ENCODE measurements at regions not wholly inside any gene's neighbourhood (a gene's known extent, or its start where the extent isn't known, plus 50 kb on each side); places are given as distances from the start of the nearest gene placed in this dataset.

GRCh38 chr5:91266184-91266705, 116.9 kb downstream of the ARRDC3 start:
- Histone ChIP-seq H3K27me3 (ENCODE audit: control insufficient read depth, insufficient read depth, low read length) (no peaks in the 10 kb centered on the region), H3K4me3 (ENCODE audit: low read length) (no peak overlapping the region), H3K36me3 (ENCODE audit: control insufficient read depth, insufficient read depth, low read length) (no peaks in the 10 kb centered on the region), H3K4me1 (ENCODE audit: control insufficient read depth, insufficient read depth, low read length) (no peaks in the 10 kb centered on the region), H3K27ac (ENCODE audit: low read length) (no peak overlapping the region), H3K9me3 (replicated peaks; ENCODE audit: control insufficient read depth, low read depth, low read length) (no peaks in the 10 kb centered on the region)
- peak; percentile 44 for DNase-seq
- no CpG with 5 or more reads among the region's 3 CpGs for WGBS (ENCODE audit: insufficient coverage)

GRCh38 chr5:91264311-91265051, 118.6 kb downstream of the ARRDC3 start:
- no peaks in the 10 kb centered on the region for H3K9me3 ChIP-seq (replicated peaks; ENCODE audit: control insufficient read depth, low read depth, low read length)
- no peaks in the 10 kb centered on the region for H3K27me3 ChIP-seq (ENCODE audit: control insufficient read depth, insufficient read depth, low read length)
- no peak overlapping the region for H3K4me3 ChIP-seq (ENCODE audit: low read length)
- H3K4me1 ChIP-seq (ENCODE audit: control insufficient read depth, insufficient read depth, low read length), result no peaks in the 10 kb centered on the region
- no peak for DNase-seq
- no peaks in the 10 kb centered on the region for H3K36me3 ChIP-seq (ENCODE audit: control insufficient read depth, insufficient read depth, low read length)
- H3K27ac ChIP-seq (ENCODE audit: low read length), result no peak overlapping the region

GRCh38 chr5:91263898-91264297, 119.2 kb downstream of the ARRDC3 start:
- DNase-seq, result no peak
- no peaks in the 10 kb centered on the region for H3K27me3 ChIP-seq (ENCODE audit: control insufficient read depth, insufficient read depth, low read length)
- no peak overlapping the region for H3K4me3 ChIP-seq (ENCODE audit: low read length)
- no peaks in the 10 kb centered on the region for H3K9me3 ChIP-seq (replicated peaks; ENCODE audit: control insufficient read depth, low read depth, low read length)
- H3K4me1 ChIP-seq (ENCODE audit: control insufficient read depth, insufficient read depth, low read length), result no peaks in the 10 kb centered on the region
- 80% methylated on average over 3 of the region's 5 CpGs for WGBS (ENCODE audit: insufficient coverage)
- no peaks in the 10 kb centered on the region for H3K36me3 ChIP-seq (ENCODE audit: control insufficient read depth, insufficient read depth, low read length)
- H3K27ac ChIP-seq (ENCODE audit: low read length), result no peak overlapping the region

- Histone ChIP-seq H3K9me3 (replicated peaks; ENCODE audit: control insufficient read depth, low read depth, low read length) (no peaks in the 10 kb centered on the region), H3K36me3 (ENCODE audit: control insufficient read depth, insufficient read depth, low read length) (no peaks in the 10 kb centered on the region), H3K4me1 (ENCODE audit: control insufficient read depth, insufficient read depth, low read length) (no peaks in the 10 kb centered on the region), H3K27ac (ENCODE audit: low read length) (no peak overlapping the region), H3K27me3 (ENCODE audit: control insufficient read depth, insufficient read depth, low read length) (no peaks in the 10 kb centered on the region), H3K4me3 (ENCODE audit: low read length) (no peak overlapping the region)
- no peak for DNase-seq
Observed at GRCh38 chr5:91257301-91257700, 125.8 kb downstream of the ARRDC3 start.

- no peaks in the 10 kb centered on the region for H3K4me1 ChIP-seq (ENCODE audit: control insufficient read depth, insufficient read depth, low read length)
- DNase-seq, result no peak
- H3K4me3 ChIP-seq (ENCODE audit: low read length), result no peak overlapping the region
- H3K9me3 ChIP-seq (replicated peaks; ENCODE audit: control insufficient read depth, low read depth, low read length), result no peaks in the 10 kb centered on the region
- H3K27ac ChIP-seq (ENCODE audit: low read length), result no peak overlapping the region
- H3K36me3 ChIP-seq (ENCODE audit: control insufficient read depth, insufficient read depth, low read length), result no peaks in the 10 kb centered on the region
- no peaks in the 10 kb centered on the region for H3K27me3 ChIP-seq (ENCODE audit: control insufficient read depth, insufficient read depth, low read length)
- WGBS (ENCODE audit: insufficient coverage), result 95% methylated on average over 3 of the region's 7 CpGs
Observed at GRCh38 chr5:91256142-91256524, 127.0 kb downstream of the ARRDC3 start.

- Histone ChIP-seq H3K4me1 (ENCODE audit: control insufficient read depth, insufficient read depth, low read length) (no peaks in the 10 kb centered on the region), H3K9me3 (replicated peaks; ENCODE audit: control insufficient read depth, low read depth, low read length) (no peaks in the 10 kb centered on the region), H3K36me3 (ENCODE audit: control insufficient read depth, insufficient read depth, low read length) (no peaks in the 10 kb centered on the region), H3K27ac (ENCODE audit: low read length) (no peak overlapping the region), H3K27me3 (ENCODE audit: control insufficient read depth, insufficient read depth, low read length) (no peaks in the 10 kb centered on the region), H3K4me3 (ENCODE audit: low read length) (no peak overlapping the region)
- WGBS (ENCODE audit: insufficient coverage), result no CpG with 5 or more reads among the region's 4 CpGs
- DNase-seq, result no peak
Observed at GRCh38 chr5:91255396-91256141, 127.5 kb downstream of the ARRDC3 start.

- Histone ChIP-seq H3K4me3 (ENCODE audit: low read length) (no peak overlapping the region), H3K27ac (ENCODE audit: low read length) (no peak overlapping the region), H3K27me3 (ENCODE audit: control insufficient read depth, insufficient read depth, low read length) (no peaks in the 10 kb centered on the region), H3K9me3 (replicated peaks; ENCODE audit: control insufficient read depth, low read depth, low read length) (no peaks in the 10 kb centered on the region), H3K36me3 (ENCODE audit: control insufficient read depth, insufficient read depth, low read length) (no peaks in the 10 kb centered on the region), H3K4me1 (ENCODE audit: control insufficient read depth, insufficient read depth, low read length) (no peaks in the 10 kb centered on the region)
- DNase-seq, result no peak
- no CpG with 5 or more reads among the region's 2 CpGs for WGBS (ENCODE audit: insufficient coverage)
Observed at GRCh38 chr5:91252916-91253315, 130.2 kb downstream of the ARRDC3 start.

GRCh38 chr5:91245871-91246270, 137.2 kb downstream of the ARRDC3 start:
- peaks cover 3% of the 10 kb centered on the region for H3K9me3 ChIP-seq (replicated peaks; ENCODE audit: control insufficient read depth, low read depth, low read length)
- no peak overlapping the region for H3K4me3 ChIP-seq (ENCODE audit: low read length)
- H3K4me1 ChIP-seq (ENCODE audit: control insufficient read depth, insufficient read depth, low read length), result no peaks in the 10 kb centered on the region
- no peak overlapping the region for H3K27ac ChIP-seq (ENCODE audit: low read length)
- no peaks in the 10 kb centered on the region for H3K27me3 ChIP-seq (ENCODE audit: control insufficient read depth, insufficient read depth, low read length)
- no peaks in the 10 kb centered on the region for H3K36me3 ChIP-seq (ENCODE audit: control insufficient read depth, insufficient read depth, low read length)
- no peak for DNase-seq
- no CpG with 5 or more reads among the region's 1 CpG for WGBS (ENCODE audit: insufficient coverage)

- Histone ChIP-seq H3K4me1 (ENCODE audit: control insufficient read depth, insufficient read depth, low read length) (no peaks in the 10 kb centered on the region), H3K9me3 (replicated peaks; ENCODE audit: control insufficient read depth, low read depth, low read length) (peaks cover 3% of the 10 kb centered on the region), H3K27ac (ENCODE audit: low read length) (no peak overlapping the region), H3K4me3 (ENCODE audit: low read length) (no peak overlapping the region), H3K27me3 (ENCODE audit: control insufficient read depth, insufficient read depth, low read length) (no peaks in the 10 kb centered on the region), H3K36me3 (ENCODE audit: control insufficient read depth, insufficient read depth, low read length) (no peaks in the 10 kb centered on the region)
- DNase-seq, result no peak
- WGBS (ENCODE audit: insufficient coverage), result no CpG with 5 or more reads among the region's 3 CpGs
Observed at GRCh38 chr5:91245074-91245452, 138.1 kb downstream of the ARRDC3 start.

GRCh38 chr5:91244380-91245073, 138.6 kb downstream of the ARRDC3 start:
- no peak overlapping the region for H3K27ac ChIP-seq (ENCODE audit: low read length)

More at GRCh38 chr5:91244380-91245073, 138.6 kb downstream of the ARRDC3 start:
- Histone ChIP-seq H3K27me3 (ENCODE audit: control insufficient read depth, insufficient read depth, low read length) (no peaks in the 10 kb centered on the region), H3K4me3 (ENCODE audit: low read length) (no peak overlapping the region), H3K4me1 (ENCODE audit: control insufficient read depth, insufficient read depth, low read length) (no peaks in the 10 kb centered on the region), H3K9me3 (replicated peaks; ENCODE audit: control insufficient read depth, low read depth, low read length) (peaks cover 3% of the 10 kb centered on the region), H3K36me3 (ENCODE audit: control insufficient read depth, insufficient read depth, low read length) (no peaks in the 10 kb centered on the region)
- WGBS (ENCODE audit: insufficient coverage), result 69% methylated on average over 3 of the region's 6 CpGs
- DNase-seq, result peak; percentile 10

Measured in muscle of leg (tissue), 3 donors.